NOMO-1 (cell line): ENCODE measurements at regions not wholly inside any gene's neighbourhood (a gene's known extent, or its start where the extent isn't known, plus 50 kb on each side); places are given as distances from the start of the nearest gene placed in this dataset.
A peak's percentile ranks its signal among the peaks of the same experiment; 100 is the strongest.

Source experiments
- DNase-seq, 2 experiments: peaks; one replicate each; lab custom pipeline; 2025; ENCODE audit not compliant: unreplicated experiment in 2 of 2; lab: John Stamatoyannopoulos, UW

- DNase-seq, result no peak
Observed at GRCh38 chr18:2316082-2316750, 255.1 kb downstream of the METTL4 start.

GRCh38 chr18:2316751-2317696, 254.3 kb downstream of the METTL4 start:
- peak in 1 of 2 experiments; percentile 27 for DNase-seq

GRCh38 chr18:2324459-2324858, 246.8 kb downstream of the METTL4 start:
- DNase-seq, result no peak

GRCh38 chr18:2325308-2325849, 245.9 kb downstream of the METTL4 start:
- DNase-seq, result no peak

GRCh38 chr18:2325933-2326332, 245.4 kb downstream of the METTL4 start:
- no peak for DNase-seq

- no peak for DNase-seq
Observed at GRCh38 chr18:2326999-2327398, 244.3 kb downstream of the METTL4 start.

GRCh38 chr18:2330764-2331163, 240.5 kb downstream of the METTL4 start:
- DNase-seq, result no peak

GRCh38 chr18:2331491-2331890, 239.8 kb downstream of the METTL4 start:
- DNase-seq, result no peak

GRCh38 chr18:2336690-2337392, 234.5 kb downstream of the METTL4 start:
- DNase-seq, result no peak

GRCh38 chr18:2337552-2338141, 233.7 kb downstream of the METTL4 start:
- peak in 1 of 2 experiments; percentile 19 for DNase-seq

- DNase-seq, result peak in 1 of 2 experiments; percentile 15
Observed at GRCh38 chr18:2338601-2339000, 232.7 kb downstream of the METTL4 start.

- no peak for DNase-seq
Observed at GRCh38 chr18:2340335-2340734, 231.0 kb downstream of the METTL4 start.

GRCh38 chr18:2348003-2348402, 223.3 kb downstream of the METTL4 start:
- peak; percentile 2 to 33 for DNase-seq

GRCh38 chr18:2351126-2351850, 220.0 kb downstream of the METTL4 start:
- DNase-seq, result no peak

- DNase-seq, result no peak
Observed at GRCh38 chr18:2354292-2354691, 217.0 kb downstream of the METTL4 start.

- no peak for DNase-seq
Observed at GRCh38 chr18:2356906-2357305, 214.4 kb downstream of the METTL4 start.

GRCh38 chr18:2360861-2361260, 210.4 kb downstream of the METTL4 start:
- no peak for DNase-seq

- no peak for DNase-seq
Observed at GRCh38 chr18:2368102-2368501, 203.2 kb downstream of the METTL4 start.

- DNase-seq, result no peak
Observed at GRCh38 chr18:2376707-2377106, 194.6 kb downstream of the METTL4 start.

- no peak for DNase-seq
Observed at GRCh38 chr18:2380101-2380500, 191.2 kb downstream of the METTL4 start.
